Duodenal mucosa (tissue), 2 donors: ENCODE measurements at regions not wholly inside any gene's neighbourhood (a gene's known extent, or its start where the extent isn't known, plus 50 kb on each side); places are given as distances from the start of the nearest gene placed in this dataset.
"Not testable (repeated sequence)": the region's sequence is repeated elsewhere in the genome, so short reads cannot be mapped to it uniquely, and the experiment has no call there.

ENCODE experiments used
- H3K27ac ChIP-seq: one replicate; pipeline ENCODE4 v1.7.0; 2013; ENCODE audit warnings: low read depth, low read length
- H3K27me3 ChIP-seq, 2 donors: one replicate each; pipeline ENCODE4 v1.7.0; 2013; ENCODE audit warnings: low read length in 2 of 2, control low read depth in 1 of 2; ENCODE audit not compliant: insufficient read depth in 2 of 2, control insufficient read depth in 1 of 2
- H3K36me3 ChIP-seq, 2 donors: one replicate each; pipeline ENCODE4 v1.7.0; 2013; ENCODE audit warnings: low read length in 2 of 2, control low read depth in 1 of 2; ENCODE audit not compliant: insufficient read depth in 2 of 2, control insufficient read depth in 1 of 2
- H3K4me1 ChIP-seq, 2 donors: one replicate each; pipeline ENCODE4 v1.7.0; 2013; ENCODE audit warnings: low read length in 2 of 2, control low read depth in 1 of 2; ENCODE audit not compliant: insufficient read depth in 2 of 2, control insufficient read depth in 1 of 2
- H3K4me3 ChIP-seq, 2 donors: one replicate each; pipeline ENCODE4 v1.7.0; 2013; ENCODE audit warnings: low read length in 2 of 2, low read depth in 1 of 2
- H3K9ac ChIP-seq, 2 donors: one replicate each; pipeline ENCODE4 v1.7.0; 2013; ENCODE audit warnings: low read length in 2 of 2, low read depth in 1 of 2
- H3K9me3 ChIP-seq, 2 donors: one replicate each; pipeline ENCODE4 v1.7.0; 2013; ENCODE audit warnings: low read length in 2 of 2, control low read depth in 1 of 2; ENCODE audit not compliant: control insufficient read depth in 1 of 2

- Histone ChIP-seq H3K9me3 (no peaks in the 10 kb centered on the region), H3K27me3 (no peaks in the 10 kb centered on the region), H3K4me3 (no peak overlapping the region), H3K9ac (no peak overlapping the region), H3K36me3 (no peaks in the 10 kb centered on the region), H3K27ac (no peak overlapping the region), H3K4me1 (no peaks in the 10 kb centered on the region)
These were observed 129.5 kb downstream of the TSEN15 start for GRCh38 chr1:184181044-184181443.

GRCh38 chr1:184183919-184184318, 132.4 kb downstream of the TSEN15 start:
- Histone ChIP-seq H3K4me3 (no peak overlapping the region), H3K27ac (no peak overlapping the region)

GRCh38 chr1:184184614-184185013, 133.1 kb downstream of the TSEN15 start:
- not testable (repeated sequence) for H3K27ac ChIP-seq, H3K9ac ChIP-seq

More at GRCh38 chr1:184183919-184184318, 132.4 kb downstream of the TSEN15 start:
- Histone ChIP-seq H3K27me3 (no peaks in the 10 kb centered on the region), H3K9ac (no peak overlapping the region), H3K4me1 (no peaks in the 10 kb centered on the region), H3K9me3 (no peaks in the 10 kb centered on the region), H3K36me3 (no peaks in the 10 kb centered on the region)

GRCh38 chr1:184185347-184185746, 133.8 kb downstream of the TSEN15 start:
- H3K4me1 ChIP-seq: no peaks in the 10 kb centered on the region
- H3K4me3 ChIP-seq: no peak overlapping the region
- H3K36me3 ChIP-seq: no peaks in the 10 kb centered on the region
- no peak overlapping the region for H3K27ac ChIP-seq
- no peak overlapping the region for H3K9ac ChIP-seq
- no peaks in the 10 kb centered on the region for H3K27me3 ChIP-seq
- H3K9me3 ChIP-seq: no peaks in the 10 kb centered on the region

More at GRCh38 chr1:184184614-184185013, 133.1 kb downstream of the TSEN15 start:
- H3K9me3 ChIP-seq, H3K36me3 ChIP-seq, H3K4me3 ChIP-seq, H3K27me3 ChIP-seq, H3K4me1 ChIP-seq: not testable (repeated sequence)

- H3K27ac ChIP-seq: no peak overlapping the region
- H3K36me3 ChIP-seq: no peaks in the 10 kb centered on the region
- H3K9ac ChIP-seq: no peak overlapping the region
- no peaks in the 10 kb centered on the region for H3K27me3 ChIP-seq
- no peaks in the 10 kb centered on the region for H3K4me1 ChIP-seq
- H3K9me3 ChIP-seq: no peaks in the 10 kb centered on the region
- H3K4me3 ChIP-seq: no peak overlapping the region
These were observed 134.6 kb downstream of the TSEN15 start for GRCh38 chr1:184186167-184186566.

- Histone ChIP-seq H3K4me1 (no peaks in the 10 kb centered on the region), H3K9ac (no peak overlapping the region), H3K9me3 (no peaks in the 10 kb centered on the region), H3K27ac (no peak overlapping the region), H3K4me3 (no peak overlapping the region), H3K36me3 (no peaks in the 10 kb centered on the region), H3K27me3 (no peaks in the 10 kb centered on the region)
These were observed 135.6 kb downstream of the TSEN15 start for GRCh38 chr1:184187097-184187496.

GRCh38 chr1:184188037-184188436, 136.5 kb downstream of the TSEN15 start:
- Histone ChIP-seq H3K27ac (no peak overlapping the region), H3K9me3 (no peaks in the 10 kb centered on the region), H3K27me3 (no peaks in the 10 kb centered on the region), H3K9ac (no peak overlapping the region), H3K36me3 (no peaks in the 10 kb centered on the region), H3K4me3 (no peak overlapping the region), H3K4me1 (no peaks in the 10 kb centered on the region)

- Histone ChIP-seq H3K9ac (no peak overlapping the region), H3K9me3 (no peaks in the 10 kb centered on the region), H3K27me3 (no peaks in the 10 kb centered on the region), H3K4me3 (no peak overlapping the region), H3K36me3 (no peaks in the 10 kb centered on the region), H3K4me1 (no peaks in the 10 kb centered on the region), H3K27ac (no peak overlapping the region)
These were observed 137.8 kb downstream of the TSEN15 start for GRCh38 chr1:184189361-184189760.

GRCh38 chr1:184190616-184191015, 139.1 kb downstream of the TSEN15 start:
- Histone ChIP-seq H3K4me1 (no peaks in the 10 kb centered on the region), H3K9ac (no peak overlapping the region), H3K9me3 (no peaks in the 10 kb centered on the region), H3K27me3 (no peaks in the 10 kb centered on the region), H3K27ac (no peak overlapping the region), H3K36me3 (no peaks in the 10 kb centered on the region), H3K4me3 (no peak overlapping the region)

GRCh38 chr1:184191181-184191621, 139.7 kb downstream of the TSEN15 start:
- H3K9ac ChIP-seq: no peak overlapping the region
- H3K27me3 ChIP-seq: no peaks in the 10 kb centered on the region
- H3K27ac ChIP-seq: no peak overlapping the region
- no peaks in the 10 kb centered on the region for H3K36me3 ChIP-seq
- H3K9me3 ChIP-seq: no peaks in the 10 kb centered on the region
- no peak overlapping the region for H3K4me3 ChIP-seq
- H3K4me1 ChIP-seq: no peaks in the 10 kb centered on the region

- no peak overlapping the region for H3K27ac ChIP-seq
- no peak overlapping the region for H3K9ac ChIP-seq
- no peaks in the 10 kb centered on the region for H3K27me3 ChIP-seq
- no peak overlapping the region for H3K4me3 ChIP-seq
- H3K36me3 ChIP-seq: no peaks in the 10 kb centered on the region
- H3K4me1 ChIP-seq: no peaks in the 10 kb centered on the region
- H3K9me3 ChIP-seq: no peaks in the 10 kb centered on the region
These were observed 141.3 kb downstream of the TSEN15 start for GRCh38 chr1:184192796-184193195.
